Caco-2 (cell line): ENCODE measurements at regions not wholly inside any gene's neighbourhood (a gene's known extent, or its start where the extent isn't known, plus 50 kb on each side); places are given as distances from the start of the nearest gene placed in this dataset.

Experiments
- BruUV-seq: library from RNA; stranded (reverse); fragments of 400-500 nt; replicated peaks from 2 replicates; lab custom pipeline; 2021; lab: Mats Ljungman, UMichigan
- CTCF ChIA-PET: fragments of 300-600 bp; sonication (Branson Sonifier 250); formaldehyde crosslinking; loops from one replicate; lab custom pipeline; 2022; ENCODE audit warnings: antibody characterized with exemption; lab: Charles Lee
- POLR2A ChIA-PET: fragments of 300-600 bp; sonication (Branson Sonifier 250); formaldehyde crosslinking; loops from one replicate; lab custom pipeline; 2022; ENCODE audit warnings: antibody characterized with exemption; lab: Charles Lee
- DNase-seq, 2 experiments: peaks; one replicate each; pipeline versions ENCODE4 v3.0.0 to v3.0.0-alpha.2; 2020 to 2022
- H3K27me3 ChIP-seq: replicated peaks from 2 replicates; pipeline ENCODE4 v1.6.0; 2011; ENCODE audit warnings: low read length; ENCODE audit not compliant: control insufficient read depth, insufficient read depth
- H3K36me3 ChIP-seq: 2 replicates; pipeline ENCODE4 v1.5.1; 2011; ENCODE audit warnings: low read length; ENCODE audit not compliant: control insufficient read depth, insufficient read depth
- H3K4me1 ChIP-seq: fragments of 250-450 bp; sonication (Bioruptor Pico); 2 replicates; pipeline ENCODE4 v1.5.1; 2020; ENCODE audit warnings: mild to moderate bottlenecking
- H3K4me3 ChIP-seq: 2 replicates; pipeline ENCODE4 v1.5.1; 2011; ENCODE audit warnings: low read depth, mild to moderate bottlenecking, control low read depth, low read length
- H3K9me3 ChIP-seq: fragments of 250-450 bp; sonication (Bioruptor Pico); 2 replicates; pipeline ENCODE4 v1.5.1; 2020; ENCODE audit warnings: mild to moderate bottlenecking, moderate library complexity
- H3K27ac Mint-ChIP-seq: one replicate; pipeline ENCODE4 v1.8.0; 2022; ENCODE audit warnings: mixed read lengths; ENCODE audit not compliant: unreplicated experiment
- H3K27me3 Mint-ChIP-seq: one replicate; pipeline ENCODE4 v1.8.0; 2022; ENCODE audit warnings: mixed read lengths; ENCODE audit not compliant: insufficient read depth, unreplicated experiment
- H3K36me3 Mint-ChIP-seq: one replicate; pipeline ENCODE4 v1.8.0; 2022; ENCODE audit warnings: mild to moderate bottlenecking, mixed read lengths; ENCODE audit not compliant: insufficient read depth, unreplicated experiment
- H3K4me1 Mint-ChIP-seq: one replicate; pipeline ENCODE4 v1.8.0; 2022; ENCODE audit warnings: low read depth, mixed read lengths; ENCODE audit not compliant: unreplicated experiment
- H3K4me3 Mint-ChIP-seq: one replicate; pipeline ENCODE4 v1.8.0; 2022; ENCODE audit warnings: mild to moderate bottlenecking, moderate library complexity, mixed read lengths; ENCODE audit not compliant: unreplicated experiment
- H3K9me3 Mint-ChIP-seq: one replicate; pipeline ENCODE4 v1.8.0; 2022; ENCODE audit warnings: mixed read lengths; ENCODE audit not compliant: unreplicated experiment
- intact Hi-C: fragments of 100-400 bp; cut with micrococcal nuclease; formaldehyde crosslinking; loops from one replicate; pipeline ENCODE4 v1.10.0; 2022; ENCODE audit not compliant: unreplicated experiment
- TF ChIP-seq, protein P1 (sequence below), 2 experiments: fragments of 200-600 bp in 1 of 2; IDR thresholded peaks; 1 replicate in 1 of 2; 2 replicates in 1 of 2; pipeline versions ENCODE4 v1.5.1 to v1.8.0; 2011 to 2022; ENCODE audit warnings: antibody characterized with exemption in 1 of 2, control low read depth in 1 of 2, inconsistent platforms in 1 of 2, low read depth in 1 of 2, low read length in 1 of 2, mild to moderate bottlenecking in 1 of 2, moderate library complexity in 1 of 2; ENCODE audit not compliant: insufficient read depth in 1 of 2, severe bottlenecking in 1 of 2, unreplicated experiment in 1 of 2

DNA sequence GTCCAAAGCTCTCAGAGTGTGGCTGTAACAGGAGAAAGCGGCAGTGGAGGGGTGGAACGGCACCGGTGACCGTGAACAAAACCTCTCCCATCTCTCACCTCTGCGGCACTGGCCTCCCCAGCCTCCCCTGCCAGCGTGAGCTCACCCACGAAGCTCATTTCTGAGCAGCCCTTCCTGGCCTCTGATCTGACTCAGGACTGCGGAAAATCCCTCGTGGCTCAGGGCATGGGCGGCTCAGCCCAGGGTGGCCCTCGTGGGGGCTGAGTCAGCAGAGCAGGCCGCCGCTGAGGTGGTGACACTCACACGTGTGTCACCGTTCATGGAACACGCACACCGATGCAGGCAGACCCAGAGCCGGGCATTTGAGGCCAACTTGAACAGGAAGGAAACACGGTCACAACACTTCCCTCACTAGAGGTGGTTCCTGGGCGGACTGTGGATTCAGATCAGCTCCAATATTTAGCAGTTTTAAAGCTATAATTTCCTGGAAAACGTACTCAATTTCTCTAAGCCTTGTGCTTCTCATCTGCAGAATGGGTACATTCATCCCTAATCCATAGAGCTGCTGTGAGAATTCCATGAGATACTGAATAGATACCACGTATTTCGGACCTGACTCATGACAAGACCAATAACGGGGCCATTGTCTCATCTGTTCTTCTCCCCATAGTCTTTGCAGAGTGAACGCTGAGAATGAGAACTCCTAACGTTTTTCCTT lies 115.0 kb upstream of the TMPRSS2 start:
- Mint-ChIP-seq H3K4me3 (no peak overlapping the region), H3K27me3 (no peaks in the 10 kb centered on the region), H3K27ac (no peak overlapping the region), H3K4me1 (no peaks in the 10 kb centered on the region), H3K36me3 (no peaks in the 10 kb centered on the region), H3K9me3 (peaks cover 7% of the 10 kb centered on the region)
- ChIA-PET CTCF (no interaction called here), POLR2A (no interaction called here)
- Histone ChIP-seq H3K9me3 (0 out of 2 replicates have a peak, but pooled peaks cover 6% of the 10 kb centered on the region), H3K4me3 (no peak overlapping the region), H3K4me1 (no peaks in the 10 kb centered on the region), H3K36me3 (no peaks in the 10 kb centered on the region), H3K27me3 (no peaks in the 10 kb centered on the region)
- intact Hi-C loops = no loop called here
- TF ChIP-seq, protein P1, sequence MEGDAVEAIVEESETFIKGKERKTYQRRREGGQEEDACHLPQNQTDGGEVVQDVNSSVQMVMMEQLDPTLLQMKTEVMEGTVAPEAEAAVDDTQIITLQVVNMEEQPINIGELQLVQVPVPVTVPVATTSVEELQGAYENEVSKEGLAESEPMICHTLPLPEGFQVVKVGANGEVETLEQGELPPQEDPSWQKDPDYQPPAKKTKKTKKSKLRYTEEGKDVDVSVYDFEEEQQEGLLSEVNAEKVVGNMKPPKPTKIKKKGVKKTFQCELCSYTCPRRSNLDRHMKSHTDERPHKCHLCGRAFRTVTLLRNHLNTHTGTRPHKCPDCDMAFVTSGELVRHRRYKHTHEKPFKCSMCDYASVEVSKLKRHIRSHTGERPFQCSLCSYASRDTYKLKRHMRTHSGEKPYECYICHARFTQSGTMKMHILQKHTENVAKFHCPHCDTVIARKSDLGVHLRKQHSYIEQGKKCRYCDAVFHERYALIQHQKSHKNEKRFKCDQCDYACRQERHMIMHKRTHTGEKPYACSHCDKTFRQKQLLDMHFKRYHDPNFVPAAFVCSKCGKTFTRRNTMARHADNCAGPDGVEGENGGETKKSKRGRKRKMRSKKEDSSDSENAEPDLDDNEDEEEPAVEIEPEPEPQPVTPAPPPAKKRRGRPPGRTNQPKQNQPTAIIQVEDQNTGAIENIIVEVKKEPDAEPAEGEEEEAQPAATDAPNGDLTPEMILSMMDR (IDR thresholded peaks at IDR 0.05; ENCODE audit: insufficient read depth in 1 of 2, low read depth in 1 of 2, low read length in 1 of 2, severe bottlenecking in 1 of 2, unreplicated experiment in 1 of 2) = no peak
- no TSS peak for BruUV-seq
- DNase-seq = no peak

- no peak for DNase-seq
- ChIA-PET CTCF (interaction anchor here (0.6 kb wide), 1 partner anchor 10 kb away, joined by 3 read pairs; no protein-coding TSS in a partner anchor), POLR2A (no interaction called here)
- BruUV-seq = no TSS peak
- Histone ChIP-seq H3K9me3 (0 out of 2 replicates have a peak, but pooled peaks cover 6% of the 10 kb centered on the region), H3K4me1 (no peaks in the 10 kb centered on the region), H3K4me3 (no peak overlapping the region), H3K27me3 (no peaks in the 10 kb centered on the region), H3K36me3 (no peaks in the 10 kb centered on the region)
- Mint-ChIP-seq H3K9me3 (peaks cover 7% of the 10 kb centered on the region), H3K4me1 (no peaks in the 10 kb centered on the region), H3K4me3 (no peak overlapping the region), H3K27me3 (no peaks in the 10 kb centered on the region), H3K27ac (no peak overlapping the region), H3K36me3 (no peaks in the 10 kb centered on the region)
- intact Hi-C loops = no loop called here
- TF ChIP-seq, protein P1 (IDR thresholded peaks at IDR 0.05; ENCODE audit: insufficient read depth in 1 of 2, low read depth in 1 of 2, low read length in 1 of 2, severe bottlenecking in 1 of 2, unreplicated experiment in 1 of 2) = no peak
Measured at GRCh38 chr21:41622201-41622600, 114.2 kb upstream of the TMPRSS2 start.

- Histone ChIP-seq H3K4me1 (no peaks in the 10 kb centered on the region), H3K27me3 (no peaks in the 10 kb centered on the region), H3K9me3 (0 out of 2 replicates have a peak, but pooled peaks cover 6% of the 10 kb centered on the region), H3K4me3 (no peak overlapping the region), H3K36me3 (no peaks in the 10 kb centered on the region)
- no peaks in the 10 kb centered on the region for H3K36me3 Mint-ChIP-seq
- no peak for DNase-seq
- POLR2A ChIA-PET = no interaction called here
- H3K9me3 Mint-ChIP-seq = peaks cover 7% of the 10 kb centered on the region
- no peaks in the 10 kb centered on the region for H3K4me1 Mint-ChIP-seq
- H3K4me3 Mint-ChIP-seq = no peak overlapping the region
- no peaks in the 10 kb centered on the region for H3K27me3 Mint-ChIP-seq
- CTCF ChIA-PET = interaction anchor here (0.6 kb wide), 1 partner anchor 9 kb away, joined by 3 read pairs; no protein-coding TSS in a partner anchor
- BruUV-seq = no TSS peak
- TF ChIP-seq, protein P1 (IDR thresholded peaks at IDR 0.05; ENCODE audit: insufficient read depth in 1 of 2, low read depth in 1 of 2, low read length in 1 of 2, severe bottlenecking in 1 of 2, unreplicated experiment in 1 of 2) = no peak
- intact Hi-C loops = no loop called here
- H3K27ac Mint-ChIP-seq = no peak overlapping the region
Measured at GRCh38 chr21:41621513-41621912, 113.6 kb upstream of the TMPRSS2 start.
